GM12878 (cell line): ENCODE measurements at regions not wholly inside any gene's neighbourhood (a gene's known extent, or its start where the extent isn't known, plus 50 kb on each side); places are given as distances from the start of the nearest gene placed in this dataset.

Experiments
- ATAC-seq: fragments of 200-7000 bp; cut with Tn5 transposase; 3 replicates; pipeline ENCODE4 v1.9.1; 2020; ENCODE audit warnings: mild to moderate bottlenecking, moderate library complexity
- BruUV-seq: library from RNA; stranded (reverse); fragments of 400-500 nt; replicated peaks from 2 replicates; lab custom pipeline; 2021; lab: Mats Ljungman, UMichigan
- CTCF ChIA-PET: fragments of 300-600 bp; sonication (Branson Sonifier 250); formaldehyde crosslinking; extraction: SDS; loops from one replicate; lab custom pipeline; 2021; ENCODE audit warnings: inconsistent platforms; lab: Yijun Ruan, JAX
- POLR2A ChIA-PET: fragments of 350-600 bp; formaldehyde crosslinking; extraction: SDS; loops from one replicate; lab custom pipeline; 2021; ENCODE audit warnings: inconsistent platforms; lab: Charles Lee
- RAD21 ChIA-PET: fragments of 300-600 bp; sonication (Branson Sonifier 250); formaldehyde crosslinking; loops from one replicate; lab custom pipeline; 2023; ENCODE audit warnings: antibody characterized with exemption; ENCODE audit not compliant: unreplicated experiment; lab: Charles Lee
- SMC1A ChIA-PET: fragments of 300-600 bp; sonication (Branson Sonifier 250); formaldehyde crosslinking; loops from one replicate; lab custom pipeline; 2023; ENCODE audit not compliant: unreplicated experiment, uncharacterized antibody; lab: Charles Lee
- DNase-seq: peaks from one replicate; pipeline ENCODE4 v3.0.0-alpha.2; 2011; ENCODE audit warnings: low read depth, low spot score
- FAIRE-seq: peaks from 3 replicates; lab custom pipeline; 2011; peaks lifted over from hg19 to GRCh38; lab: Jason Lieb, UNC
- H2AFZ ChIP-seq: 2 replicates; pipeline ENCODE4 v1.6.0; 2011; ENCODE audit warnings: low read depth, low read length, control low read depth; ENCODE audit not compliant: control insufficient read depth
- H3K27ac ChIP-seq: 2 replicates; pipeline ENCODE4 v1.5.1; 2011; ENCODE audit warnings: control low read depth; ENCODE audit not compliant: control insufficient read depth, insufficient read depth
- H3K27me3 ChIP-seq, 2 experiments: replicated peaks in 1 of 2; 2 replicates each; pipeline versions ENCODE4 v1.6.0 to v1.6.1; 2011; ENCODE audit warnings: low read length in 1 of 2; ENCODE audit not compliant: control insufficient read depth in 2 of 2, insufficient read depth in 2 of 2
- H3K36me3 ChIP-seq, 2 experiments: 2 replicates each; pipeline ENCODE4 v1.5.1; 2011; ENCODE audit warnings: low read length in 1 of 2; ENCODE audit not compliant: control insufficient read depth in 2 of 2, insufficient read depth in 2 of 2
- H3K4me1 ChIP-seq: 2 replicates; pipeline ENCODE4 v1.6.1; 2011; ENCODE audit warnings: mild to moderate bottlenecking, low read length, moderate library complexity, mixed read lengths; ENCODE audit not compliant: control insufficient read depth, insufficient read depth
- H3K4me2 ChIP-seq: 2 replicates; pipeline ENCODE4 v1.6.0; 2011; ENCODE audit warnings: control low read depth; ENCODE audit not compliant: control insufficient read depth, insufficient read depth
- H3K4me3 ChIP-seq: fragments of 200-600 bp; sonication (generic); 2 replicates; pipeline ENCODE4 v1.5.1; 2016
- H3K79me2 ChIP-seq: 2 replicates; pipeline ENCODE4 v1.6.0; 2011; ENCODE audit warnings: low read length; ENCODE audit not compliant: control insufficient read depth, insufficient read depth
- H3K9ac ChIP-seq: 2 replicates; pipeline ENCODE4 v1.8.0; 2011; ENCODE audit warnings: low read length, control low read depth, mixed read lengths; ENCODE audit not compliant: control insufficient read depth, insufficient read depth
- H3K9me3 ChIP-seq: replicated peaks from 3 replicates; pipeline ENCODE4 v1.5.1; 2011; ENCODE audit warnings: mild to moderate bottlenecking, low read length; ENCODE audit not compliant: control insufficient read depth, insufficient read depth
- H4K20me1 ChIP-seq: 2 replicates; pipeline ENCODE4 v1.6.0; 2011; ENCODE audit not compliant: control insufficient read depth, insufficient read depth
- ASH2L ChIP-seq: fragments of 300-600, 200-600 bp; sonication (generic); IDR thresholded peaks from 2 replicates; pipeline ENCODE4 v1.6.1; 2017; ENCODE audit warnings: low read depth, mild to moderate bottlenecking, borderline replicate concordance
- CBX5 ChIP-seq: sonication (generic); IDR thresholded peaks from 2 replicates; pipeline ENCODE4 v1.6.1; 2016; ENCODE audit warnings: low read depth, moderate library complexity, mild to moderate bottlenecking, inconsistent platforms
- E2F8 ChIP-seq: fragments of 450-650 bp; IDR thresholded peaks from 2 replicates; pipeline ENCODE4 v1.6.1; 2018; ENCODE audit warnings: mild to moderate bottlenecking, low read depth, moderate library complexity; ENCODE audit not compliant: partially characterized antibody
- FOXM1 ChIP-seq: IDR thresholded peaks from 2 replicates; pipeline ENCODE4 v1.6.1; 2012; ENCODE audit warnings: low read depth, mild to moderate bottlenecking, inconsistent platforms, low read length, moderate library complexity
- HDAC2 ChIP-seq: fragments of 200-600 bp; sonication (generic); IDR thresholded peaks from 2 replicates; pipeline ENCODE4 v1.6.1; 2017
- NFIC ChIP-seq: IDR thresholded peaks from 2 replicates; pipeline ENCODE4 v1.6.1; 2012; ENCODE audit warnings: low read depth, mild to moderate bottlenecking, inconsistent platforms, low read length, moderate library complexity
- PBX3 ChIP-seq: IDR thresholded peaks from 2 replicates; pipeline ENCODE4 v1.6.1; 2011; ENCODE audit warnings: mild to moderate bottlenecking, low read depth, low read length, moderate library complexity; ENCODE audit not compliant: insufficient replicate concordance
- SMAD1 ChIP-seq: fragments of 450-650 bp; IDR thresholded peaks from 2 replicates; pipeline ENCODE4 v1.6.1; 2018; ENCODE audit warnings: mild to moderate bottlenecking, low read depth; ENCODE audit not compliant: partially characterized antibody
- STAT3 ChIP-seq: IDR thresholded peaks from 2 replicates; pipeline ENCODE4 v1.6.1; 2011; ENCODE audit warnings: low read depth, low read length, improper control_type of control experiment
- TBL1XR1 ChIP-seq: IDR thresholded peaks from 2 replicates; pipeline ENCODE4 v1.6.1; 2012; ENCODE audit warnings: low read depth, low read length, improper control_type of control experiment
- WGBS: methylation state at CpG from one replicate; pipeline ENCODE4 v1.1.6; 2016; ENCODE audit warnings: low lambda C conversion rate; ENCODE audit not compliant: insufficient replicate concordance, insufficient coverage; ENCODE audit errors: missing lambda C conversion rate; 5-methylcytosine and 5-hydroxymethylcytosine counted together
- in situ Hi-C: fragments of 300-500 bp; cut with MboI; formaldehyde crosslinking; loops from 9 replicates; pipeline ENCODE4 v1.14.3; 2018; ENCODE audit warnings: mixed read lengths
- intact Hi-C: fragments of 100-400 bp; cut with micrococcal nuclease; formaldehyde crosslinking; loops from one replicate; pipeline ENCODE4 v1.14.2; 2022; ENCODE audit not compliant: unreplicated experiment

DNA sequence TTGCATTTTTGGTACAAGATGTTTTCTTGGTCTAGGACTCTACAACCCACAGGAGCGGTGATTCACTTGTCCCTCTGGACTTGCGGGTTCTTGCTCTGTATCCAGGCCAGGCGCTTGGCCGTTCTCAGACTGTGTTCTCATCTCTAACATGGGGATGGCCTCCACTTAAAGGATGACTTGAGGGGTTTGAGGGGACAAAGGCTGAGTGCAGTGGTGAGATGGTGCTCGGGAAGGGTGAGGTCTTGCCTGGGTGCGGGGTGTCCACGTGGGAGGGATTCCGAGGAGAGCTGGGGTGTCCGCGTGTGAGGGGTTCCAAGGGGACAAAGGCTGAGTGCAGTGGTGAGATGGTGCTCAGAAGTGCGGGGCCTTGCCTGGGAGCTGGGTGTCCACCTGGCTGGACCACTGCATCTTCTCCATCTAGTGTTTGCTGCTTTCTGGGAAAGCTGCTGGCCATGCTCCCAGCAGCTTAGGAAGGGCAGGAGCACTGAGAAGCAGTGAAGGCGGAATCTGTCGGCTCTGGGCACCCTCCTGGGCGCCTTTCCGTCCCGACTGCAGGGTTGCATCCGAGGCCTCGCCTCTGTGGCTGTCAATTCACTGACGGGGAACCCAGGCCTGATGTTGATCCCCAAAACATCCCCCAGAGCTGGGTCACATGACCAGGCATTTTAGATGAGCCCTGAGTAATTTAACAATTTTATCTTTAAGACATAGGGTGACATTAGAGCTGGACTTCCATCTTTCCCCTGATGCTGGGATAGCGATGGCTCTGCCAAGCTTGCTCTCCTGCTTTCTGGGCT, 280.5 kb upstream of the IRX4 start:
- Histone ChIP-seq H4K20me1 (no peaks in the 10 kb centered on the region), H3K79me2 (no peaks in the 10 kb centered on the region), H3K9ac (no peak overlapping the region), H3K27me3 (no peaks in the 10 kb centered on the region), H3K4me2 (no peak overlapping the region), H2AFZ (no peak overlapping the region), H3K36me3 (no peaks in the 10 kb centered on the region), H3K4me1 (no peaks in the 10 kb centered on the region), H3K27ac (no peak overlapping the region), H3K9me3 (no peaks in the 10 kb centered on the region; the same call in 2 of the 3 replicates), H3K4me3 (no peak overlapping the region)
- POLR2A ChIA-PET: no interaction called here
- 60% methylated on average over 19 of the region's 20 CpGs for WGBS
- no peak for TF ChIP-seq HDAC2
- CTCF ChIA-PET: no interaction called here
- in situ Hi-C loops: no loop called here
- no peak for ATAC-seq
- SMC1A ChIA-PET: no interaction called here
- no TSS peak for BruUV-seq
- no peak for DNase-seq
- RAD21 ChIA-PET: no interaction called here
- intact Hi-C loops: no loop called here
- FAIRE-seq: no peak

- POLR2A ChIA-PET: no interaction called here
- RAD21 ChIA-PET: no interaction called here
- no peaks in the 10 kb centered on the region for H3K36me3 ChIP-seq
- no peak for DNase-seq
- FAIRE-seq: no peak
- BruUV-seq: no TSS peak
- H2AFZ ChIP-seq: no peak overlapping the region
- in situ Hi-C loops (no loop called here), intact Hi-C loops (no loop called here)
- WGBS: no CpG with 5 or more reads among the region's 2 CpGs
- no peak for ATAC-seq
- no peak overlapping the region for H3K4me2 ChIP-seq
- no peak overlapping the region for H3K9ac ChIP-seq
- H3K9me3 ChIP-seq: no peaks in the 10 kb centered on the region
- no peaks in the 10 kb centered on the region for H3K4me1 ChIP-seq
- SMC1A ChIA-PET: no interaction called here
- no peak overlapping the region for H3K27ac ChIP-seq
- no peak overlapping the region for H3K4me3 ChIP-seq
- CTCF ChIA-PET: no interaction called here
- H4K20me1 ChIP-seq: no peaks in the 10 kb centered on the region
- no peaks in the 10 kb centered on the region for H3K27me3 ChIP-seq
- H3K79me2 ChIP-seq: no peaks in the 10 kb centered on the region
- TF ChIP-seq PBX3: no peak
- TF ChIP-seq TBL1XR1: no peak
- TF ChIP-seq STAT3: no peak
- TF ChIP-seq ASH2L: no peak
- TF ChIP-seq E2F8: no peak
- no peak for TF ChIP-seq NFIC
- TF ChIP-seq FOXM1: no peak
- TF ChIP-seq CBX5: no peak
- no peak for TF ChIP-seq SMAD1
Observed at GRCh38 chr5:2160811-2161210, 278.1 kb upstream of the IRX4 start.
